RWPE2 (cell line): ENCODE measurements at regions not wholly inside any gene's neighbourhood (a gene's known extent, or its start where the extent isn't known, plus 50 kb on each side); places are given as distances from the start of the nearest gene placed in this dataset.

Source experiments
- ATAC-seq: fragments of 200-7000 bp; cut with Tn5 transposase; 3 replicates; pipeline ENCODE4 v1.9.1; 2021; ENCODE audit warnings: low read depth
- DNase-seq: peaks from one replicate; pipeline ENCODE4 v3.0.0-alpha.2; 2020; ENCODE audit warnings: low spot score
- H3K27ac ChIP-seq: fragments of 450-650 bp; 2 replicates; pipeline ENCODE4 v1.5.1; 2017; ENCODE audit warnings: mild to moderate bottlenecking; ENCODE audit not compliant: poor library complexity, severe bottlenecking
- H3K27me3 ChIP-seq: fragments of 250-450 bp; sonication (Bioruptor Pico); 2 replicates; pipeline ENCODE4 v1.5.1; 2021; ENCODE audit warnings: mild to moderate bottlenecking, moderate library complexity; ENCODE audit not compliant: insufficient read depth, poor library complexity, severe bottlenecking
- H3K36me3 ChIP-seq: fragments of 250-450 bp; sonication (Bioruptor Pico); 2 replicates; pipeline ENCODE4 v1.5.1; 2020; ENCODE audit warnings: low read depth, mild to moderate bottlenecking, moderate library complexity
- H3K4me1 ChIP-seq: fragments of 250-450 bp; sonication (Bioruptor Pico); 2 replicates; pipeline ENCODE4 v1.5.1; 2021; ENCODE audit warnings: mild to moderate bottlenecking, moderate library complexity; ENCODE audit not compliant: insufficient read depth, poor library complexity, severe bottlenecking
- H3K4me3 ChIP-seq: fragments of 250-450 bp; sonication (Bioruptor Pico); 2 replicates; pipeline ENCODE4 v1.5.1; 2021; ENCODE audit warnings: mild to moderate bottlenecking, moderate library complexity; ENCODE audit not compliant: severe bottlenecking
- H3K9me3 ChIP-seq: fragments of 250-450 bp; sonication (Bioruptor Pico); 2 replicates; pipeline ENCODE4 v1.5.1; 2021; ENCODE audit warnings: mild to moderate bottlenecking, moderate library complexity; ENCODE audit not compliant: severe bottlenecking
- CTCF ChIP-seq: fragments of 450-650 bp; IDR thresholded peaks from one replicate; pipeline ENCODE4 v1.5.1; 2017; ENCODE audit warnings: mild to moderate bottlenecking, moderate library complexity; ENCODE audit not compliant: poor library complexity, severe bottlenecking

DNA sequence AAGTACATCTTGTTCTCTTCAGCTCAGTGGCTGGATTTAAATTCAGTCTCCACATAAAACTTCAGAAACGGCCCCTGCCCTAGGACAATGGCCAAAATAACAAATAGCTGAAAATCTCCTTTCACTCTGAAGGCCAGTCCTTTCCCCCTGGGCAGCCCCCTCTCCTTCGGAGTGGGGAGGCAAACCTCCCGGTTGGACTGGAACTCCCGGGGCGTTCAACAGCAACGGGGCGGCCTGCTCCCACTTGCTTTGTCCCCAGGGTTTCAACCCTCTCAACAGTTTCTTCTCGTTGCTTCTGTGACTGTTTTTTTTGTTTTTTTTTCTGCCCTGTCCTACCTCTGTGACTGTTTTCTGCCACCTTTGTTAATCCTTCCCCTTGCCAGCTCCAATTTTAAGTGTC is 102.6 kb upstream of the DUSP22 start:
- H3K9me3 ChIP-seq: no peaks in the 10 kb centered on the region
- no peaks in the 10 kb centered on the region for H3K27me3 ChIP-seq
- ATAC-seq: no peak
- H3K36me3 ChIP-seq: no peaks in the 10 kb centered on the region
- H3K4me1 ChIP-seq: no peaks in the 10 kb centered on the region
- H3K27ac ChIP-seq: no peak overlapping the region
- no peak for DNase-seq
- H3K4me3 ChIP-seq: no peak overlapping the region
- no peak for TF ChIP-seq CTCF

- no peak overlapping the region for H3K4me3 ChIP-seq
- H3K27ac ChIP-seq: no peak overlapping the region
- H3K27me3 ChIP-seq: no peaks in the 10 kb centered on the region
- no peaks in the 10 kb centered on the region for H3K36me3 ChIP-seq
- no peak for TF ChIP-seq CTCF
- H3K9me3 ChIP-seq: no peaks in the 10 kb centered on the region
- H3K4me1 ChIP-seq: no peaks in the 10 kb centered on the region
- ATAC-seq: peak; percentile 32; the same call in 2 of the 3 replicates
- DNase-seq: no peak
These were observed 101.5 kb upstream of the DUSP22 start for GRCh38 chr6:190596-191395.

- ATAC-seq: no peak
- no peak overlapping the region for H3K27ac ChIP-seq
- H3K4me3 ChIP-seq: no peak overlapping the region
- H3K27me3 ChIP-seq: no peaks in the 10 kb centered on the region
- no peaks in the 10 kb centered on the region for H3K36me3 ChIP-seq
- TF ChIP-seq CTCF: no peak
- no peak for DNase-seq
- no peaks in the 10 kb centered on the region for H3K9me3 ChIP-seq
- H3K4me1 ChIP-seq: no peaks in the 10 kb centered on the region
These were observed 100.6 kb upstream of the DUSP22 start for GRCh38 chr6:191487-192312.

- Histone ChIP-seq H3K4me3 (no peak overlapping the region), H3K36me3 (no peaks in the 10 kb centered on the region), H3K4me1 (no peaks in the 10 kb centered on the region), H3K9me3 (no peaks in the 10 kb centered on the region), H3K27ac (no peak overlapping the region), H3K27me3 (no peaks in the 10 kb centered on the region)
- no peak for TF ChIP-seq CTCF
- DNase-seq (no peak), ATAC-seq (no peak)
These were observed 100.0 kb upstream of the DUSP22 start for GRCh38 chr6:192313-192664.
